Thymus (tissue), 11 donors: ENCODE measurements at regions not wholly inside any gene's neighbourhood (a gene's known extent, or its start where the extent isn't known, plus 50 kb on each side); places are given as distances from the start of the nearest gene placed in this dataset.
"Not testable (repeated sequence)": the region's sequence is repeated elsewhere in the genome, so short reads cannot be mapped to it uniquely, and the experiment has no call there.

Experiments used
- DNase-seq, 9 donors: peaks; one replicate each; pipeline ENCODE4 v3.0.0-alpha.2; 2013; ENCODE audit warnings: low spot score in 9 of 9, low read depth in 6 of 9, missing footprints in 1 of 9
- H3K27ac ChIP-seq, 2 donors: one replicate each; pipeline ENCODE4 v1.5.1; 2013; ENCODE audit warnings: control low read depth in 1 of 2, low read depth in 1 of 2, low read length in 1 of 2, mild to moderate bottlenecking in 1 of 2, moderate library complexity in 1 of 2
- H3K27me3 ChIP-seq, 2 donors: one replicate each; pipeline ENCODE4 v1.5.1; 2013; ENCODE audit warnings: low read length in 1 of 2; ENCODE audit not compliant: control insufficient read depth in 2 of 2, insufficient read depth in 1 of 2
- H3K36me3 ChIP-seq, 2 donors: one replicate each; pipeline ENCODE4 v1.5.1; 2013; ENCODE audit warnings: low read length in 1 of 2, mild to moderate bottlenecking in 1 of 2, moderate library complexity in 1 of 2; ENCODE audit not compliant: control insufficient read depth in 2 of 2, insufficient read depth in 2 of 2
- H3K4me1 ChIP-seq, 2 donors: one replicate each; pipeline ENCODE4 v1.5.1; 2013; ENCODE audit warnings: low read length in 2 of 2; ENCODE audit not compliant: control insufficient read depth in 2 of 2, insufficient read depth in 2 of 2
- H3K4me3 ChIP-seq, 2 donors: one replicate each; pipeline ENCODE4 v1.5.1; 2013; ENCODE audit warnings: low read length in 2 of 2, control low read depth in 1 of 2, mild to moderate bottlenecking in 1 of 2
- H3K9me3 ChIP-seq, 2 donors: one replicate each; pipeline ENCODE4 v1.5.1; 2013; ENCODE audit warnings: low read length in 1 of 2, mild to moderate bottlenecking in 1 of 2; ENCODE audit not compliant: control insufficient read depth in 2 of 2, insufficient read depth in 1 of 2
- WGBS: extraction: QIAGEN DNeasy Blood & Tissue Kit; methylation state at CpG from one replicate; pipeline ENCODE4 v1.1.7; 2013; 5-methylcytosine and 5-hydroxymethylcytosine counted together
- donor health status: healthy.

DNA sequence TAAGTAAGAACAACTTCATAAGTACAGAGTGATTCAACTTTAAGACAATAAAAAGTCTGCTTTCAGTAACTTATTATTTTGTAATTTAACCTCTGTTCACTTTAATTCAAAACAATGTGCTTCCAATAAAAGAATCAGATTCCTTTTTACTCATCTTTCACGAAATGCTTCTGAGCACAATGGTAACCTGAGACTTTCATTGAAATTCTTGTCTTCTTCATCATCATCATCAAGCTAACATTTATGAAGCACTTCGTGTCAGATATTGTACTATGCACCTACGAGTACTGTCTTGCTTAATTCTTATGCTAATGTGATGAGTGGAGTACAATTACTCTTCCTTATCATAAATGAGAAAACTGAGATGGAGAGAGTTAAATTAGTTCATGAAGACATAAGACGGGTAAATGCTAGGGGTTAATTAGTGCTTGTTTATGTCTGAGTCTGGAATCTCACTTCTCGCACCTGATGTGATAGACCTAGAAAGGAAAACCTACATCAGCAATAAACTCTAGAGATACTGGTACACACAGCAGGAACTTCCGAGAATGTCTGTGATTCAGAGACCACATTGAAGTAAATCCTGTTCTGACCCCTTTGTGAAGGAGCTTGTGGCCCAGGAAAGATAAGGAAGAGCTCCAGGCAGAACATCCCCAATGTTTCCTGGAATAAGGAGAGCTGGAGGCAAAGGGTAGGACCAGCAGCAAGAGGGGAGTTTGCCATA, 227.6 kb upstream of the ETAA1 start:
- 90% methylated on average over 6 of the region's 6 CpGs for WGBS
- Histone ChIP-seq H3K9me3 (no peaks in the 10 kb centered on the region), H3K27me3 (no peaks in the 10 kb centered on the region), H3K4me3 (no peak overlapping the region), H3K4me1 (no peaks in the 10 kb centered on the region), H3K36me3 (no peaks in the 10 kb centered on the region), H3K27ac (no peak overlapping the region)
- DNase-seq, result no peak

DNA sequence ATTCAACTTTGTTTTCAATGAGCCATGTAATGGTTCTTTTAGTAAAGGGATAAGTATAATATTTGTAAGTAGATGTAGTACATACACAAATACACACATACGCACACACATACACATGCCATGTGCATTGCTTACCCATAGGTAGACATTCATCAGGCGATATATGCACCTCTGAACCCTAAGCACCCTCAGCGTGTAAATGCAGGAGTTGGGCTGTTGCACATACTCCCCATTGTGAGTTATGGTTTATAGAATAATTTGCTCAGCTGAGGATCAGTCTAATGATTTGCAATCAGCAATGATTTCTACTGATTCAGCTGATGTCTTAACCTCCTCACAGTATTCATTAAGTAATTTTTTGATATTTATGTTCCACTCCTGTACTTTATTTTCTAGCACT, 217.6 kb upstream of the ETAA1 start:
- no peaks in the 10 kb centered on the region for H3K4me1 ChIP-seq
- 96% methylated on average over 3 of the region's 3 CpGs for WGBS
- no peak for DNase-seq
- no peaks in the 10 kb centered on the region for H3K9me3 ChIP-seq
- H3K4me3 ChIP-seq, result no peak overlapping the region
- H3K36me3 ChIP-seq, result no peaks in the 10 kb centered on the region
- no peaks in the 10 kb centered on the region for H3K27me3 ChIP-seq
- H3K27ac ChIP-seq, result no peak overlapping the region

DNA sequence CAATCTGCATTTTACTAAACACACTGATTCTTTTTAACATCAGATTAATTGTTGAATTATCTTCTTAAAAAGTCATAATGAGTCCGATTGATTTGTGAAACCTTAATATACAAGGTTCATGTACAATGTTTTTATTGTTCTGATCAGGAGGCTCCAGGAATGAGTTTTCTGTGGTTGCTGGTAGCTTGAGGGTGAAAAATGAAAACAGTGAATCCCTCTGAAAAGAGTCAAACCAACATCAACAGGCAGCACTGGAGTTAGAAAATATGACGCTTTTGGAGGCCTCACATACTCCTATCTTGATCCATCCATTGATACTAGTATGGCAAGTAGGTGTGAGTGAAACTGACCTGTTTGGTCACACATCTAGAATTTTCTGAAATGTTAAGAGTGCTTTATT, 216.3 kb upstream of the ETAA1 start:
- no peak for DNase-seq
- 97% methylated on average over 2 of the region's 2 CpGs for WGBS
- Histone ChIP-seq H3K36me3 (no peaks in the 10 kb centered on the region), H3K27me3 (no peaks in the 10 kb centered on the region), H3K4me1 (no peaks in the 10 kb centered on the region), H3K27ac (no peak overlapping the region), H3K4me3 (no peak overlapping the region), H3K9me3 (no peaks in the 10 kb centered on the region)

DNA sequence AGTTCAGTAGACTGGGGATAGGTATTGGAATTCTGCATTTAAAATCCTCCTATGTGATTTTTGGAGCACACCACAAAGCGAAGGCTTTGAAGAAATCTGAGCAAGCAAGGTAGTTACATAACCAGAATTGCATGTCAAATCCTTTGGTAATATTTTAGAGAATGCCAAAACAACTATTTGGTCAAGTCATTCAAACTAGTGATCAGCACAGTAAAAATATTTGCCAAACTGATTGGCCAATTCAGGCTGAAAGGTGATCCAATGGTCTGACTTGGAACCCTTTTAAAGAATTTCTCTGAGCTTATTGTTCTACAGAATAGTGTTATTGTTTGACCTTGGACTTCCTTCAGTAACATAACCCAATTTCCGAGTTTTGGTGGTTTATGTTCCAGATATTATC, 214.2 kb upstream of the ETAA1 start:
- no peaks in the 10 kb centered on the region for H3K9me3 ChIP-seq
- H3K4me3 ChIP-seq, result no peak overlapping the region
- DNase-seq, result no peak
- no peaks in the 10 kb centered on the region for H3K36me3 ChIP-seq
- WGBS, result 92% methylated on average over 2 of the region's 2 CpGs
- H3K27ac ChIP-seq, result no peak overlapping the region
- H3K27me3 ChIP-seq, result no peaks in the 10 kb centered on the region
- no peaks in the 10 kb centered on the region for H3K4me1 ChIP-seq

- DNase-seq, result no peak
- H3K9me3 ChIP-seq, result no peaks in the 10 kb centered on the region
- no peaks in the 10 kb centered on the region for H3K27me3 ChIP-seq
- no peak overlapping the region for H3K27ac ChIP-seq
- 82% methylated on average over 3 of the region's 3 CpGs for WGBS
- no peak overlapping the region for H3K4me3 ChIP-seq
- H3K4me1 ChIP-seq, result no peaks in the 10 kb centered on the region
- no peaks in the 10 kb centered on the region for H3K36me3 ChIP-seq
Measured at GRCh38 chr2:67186326-67186725, 210.8 kb upstream of the ETAA1 start.

GRCh38 chr2:67186871-67187270, 210.3 kb upstream of the ETAA1 start:
- no peaks in the 10 kb centered on the region for H3K4me1 ChIP-seq
- no peaks in the 10 kb centered on the region for H3K27me3 ChIP-seq
- no peak for DNase-seq
- no peaks in the 10 kb centered on the region for H3K36me3 ChIP-seq
- H3K4me3 ChIP-seq, result no peak overlapping the region
- 88% methylated on average over 4 of the region's 4 CpGs for WGBS
- H3K27ac ChIP-seq, result no peak overlapping the region
- H3K9me3 ChIP-seq, result no peaks in the 10 kb centered on the region

DNA sequence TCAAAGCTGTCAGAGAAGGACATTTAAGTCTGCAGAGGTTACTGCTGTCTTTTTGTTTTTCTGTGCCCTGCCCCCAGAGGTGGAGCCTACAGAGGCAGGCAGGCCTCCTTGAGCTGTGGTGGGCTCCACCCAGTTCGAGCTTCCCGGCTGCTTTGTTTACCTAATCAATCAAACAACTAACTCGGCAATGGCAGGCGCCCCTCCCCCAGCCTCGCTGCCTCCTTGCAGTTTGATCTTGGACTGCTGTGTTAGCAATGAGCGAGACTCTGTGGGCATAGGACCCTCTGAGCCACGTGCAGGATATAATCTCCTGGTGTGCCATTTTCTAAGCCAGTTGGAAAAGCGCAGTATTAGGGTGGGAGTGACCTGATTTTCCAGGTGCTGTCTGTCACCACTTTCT, 201.8 kb upstream of the ETAA1 start:
- H3K4me3 ChIP-seq, H3K9me3 ChIP-seq, H3K27ac ChIP-seq, DNase-seq, H3K4me1 ChIP-seq, H3K27me3 ChIP-seq, H3K36me3 ChIP-seq: not testable (repeated sequence)
- WGBS, result 93% methylated on average over 8 of the region's 8 CpGs

- Histone ChIP-seq H3K27me3 (no peaks in the 10 kb centered on the region), H3K27ac (no peak overlapping the region), H3K4me1 (no peaks in the 10 kb centered on the region), H3K4me3 (no peak overlapping the region), H3K9me3 (no peaks in the 10 kb centered on the region), H3K36me3 (no peaks in the 10 kb centered on the region)
- DNase-seq, result no peak
- WGBS, result 90% methylated on average over 3 of the region's 3 CpGs
Measured at GRCh38 chr2:67201521-67201920, 195.6 kb upstream of the ETAA1 start.

GRCh38 chr2:67204349-67204748, 192.8 kb upstream of the ETAA1 start:
- 95% methylated on average over 1 of the region's 1 CpG for WGBS
- DNase-seq, result no peak
- Histone ChIP-seq H3K4me3 (no peak overlapping the region), H3K27me3 (no peaks in the 10 kb centered on the region), H3K27ac (no peak overlapping the region), H3K36me3 (no peaks in the 10 kb centered on the region), H3K9me3 (no peaks in the 10 kb centered on the region), H3K4me1 (no peaks in the 10 kb centered on the region)
